ENCODE measurements at regions not wholly inside any gene's neighbourhood (a gene's known extent, or its start where the extent isn't known, plus 50 kb on each side); places are given as distances from the start of the nearest gene placed in this dataset.

GRCh38 chr5:25393957-25394356 is 749.2 kb upstream of the CDH10 start:
- TF ChIP-seq, protein P1, sequence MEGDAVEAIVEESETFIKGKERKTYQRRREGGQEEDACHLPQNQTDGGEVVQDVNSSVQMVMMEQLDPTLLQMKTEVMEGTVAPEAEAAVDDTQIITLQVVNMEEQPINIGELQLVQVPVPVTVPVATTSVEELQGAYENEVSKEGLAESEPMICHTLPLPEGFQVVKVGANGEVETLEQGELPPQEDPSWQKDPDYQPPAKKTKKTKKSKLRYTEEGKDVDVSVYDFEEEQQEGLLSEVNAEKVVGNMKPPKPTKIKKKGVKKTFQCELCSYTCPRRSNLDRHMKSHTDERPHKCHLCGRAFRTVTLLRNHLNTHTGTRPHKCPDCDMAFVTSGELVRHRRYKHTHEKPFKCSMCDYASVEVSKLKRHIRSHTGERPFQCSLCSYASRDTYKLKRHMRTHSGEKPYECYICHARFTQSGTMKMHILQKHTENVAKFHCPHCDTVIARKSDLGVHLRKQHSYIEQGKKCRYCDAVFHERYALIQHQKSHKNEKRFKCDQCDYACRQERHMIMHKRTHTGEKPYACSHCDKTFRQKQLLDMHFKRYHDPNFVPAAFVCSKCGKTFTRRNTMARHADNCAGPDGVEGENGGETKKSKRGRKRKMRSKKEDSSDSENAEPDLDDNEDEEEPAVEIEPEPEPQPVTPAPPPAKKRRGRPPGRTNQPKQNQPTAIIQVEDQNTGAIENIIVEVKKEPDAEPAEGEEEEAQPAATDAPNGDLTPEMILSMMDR (IDR thresholded peaks at IDR 0.05) = no peak
- no peaks in the 10 kb centered on the region for H3K4me1 Mint-ChIP-seq
- H3K27ac Mint-ChIP-seq = no peak overlapping the region
- no peaks in the 10 kb centered on the region for H3K27me3 Mint-ChIP-seq (ENCODE audit: low read depth, poor library complexity)
- H3K36me3 Mint-ChIP-seq (ENCODE audit: low read depth) = peaks cover 16% of the 10 kb centered on the region
- DNase-seq = no peak
- H3K4me3 Mint-ChIP-seq = no peak overlapping the region
- H3K9me3 Mint-ChIP-seq = peaks cover 8% of the 10 kb centered on the region

- Mint-ChIP-seq H3K27me3 (ENCODE audit: low read depth, poor library complexity) (no peaks in the 10 kb centered on the region), H3K36me3 (ENCODE audit: low read depth) (peaks cover 16% of the 10 kb centered on the region), H3K4me1 (no peaks in the 10 kb centered on the region), H3K4me3 (no peak overlapping the region), H3K9me3 (peaks cover 8% of the 10 kb centered on the region), H3K27ac (no peak overlapping the region)
- TF ChIP-seq, protein P1 (IDR thresholded peaks at IDR 0.05) = no peak
- no peak for DNase-seq
These were observed 748.5 kb upstream of the CDH10 start for GRCh38 chr5:25393256-25393655.

DNA sequence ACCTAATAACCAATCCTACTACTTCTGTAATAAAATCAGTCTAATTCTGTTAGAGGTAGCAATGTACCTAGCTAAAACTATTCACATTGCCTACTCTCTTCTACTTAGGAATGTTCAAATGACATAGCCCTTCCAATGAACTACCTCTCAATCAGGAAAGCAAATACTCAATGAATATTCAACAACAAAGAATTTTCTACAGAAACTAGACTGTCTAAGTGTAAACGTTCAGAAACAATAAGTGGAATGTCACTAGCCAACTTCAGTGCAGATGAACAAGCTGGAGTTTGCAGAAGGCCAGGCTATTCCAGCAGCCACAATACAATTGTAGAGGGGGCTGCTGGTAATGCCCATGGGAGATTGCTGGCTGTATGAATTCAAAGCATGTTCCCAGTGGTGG is 743.2 kb upstream of the CDH10 start:
- H3K4me1 Mint-ChIP-seq = peaks cover 13% of the 10 kb centered on the region
- H3K27ac Mint-ChIP-seq = no peak overlapping the region
- H3K9me3 Mint-ChIP-seq = peaks cover 25% of the 10 kb centered on the region
- H3K4me3 Mint-ChIP-seq = no peak overlapping the region
- peaks cover 42% of the 10 kb centered on the region for H3K36me3 Mint-ChIP-seq (ENCODE audit: low read depth)
- no peak for DNase-seq
- peaks cover 3% of the 10 kb centered on the region for H3K27me3 Mint-ChIP-seq (ENCODE audit: low read depth, poor library complexity)
- TF ChIP-seq, protein P1 (IDR thresholded peaks at IDR 0.05) = no peak

GRCh38 chr5:25362799-25363198 is 718.0 kb upstream of the CDH10 start:
- no peak for DNase-seq
- H3K4me1 Mint-ChIP-seq = no peaks in the 10 kb centered on the region

DNA sequence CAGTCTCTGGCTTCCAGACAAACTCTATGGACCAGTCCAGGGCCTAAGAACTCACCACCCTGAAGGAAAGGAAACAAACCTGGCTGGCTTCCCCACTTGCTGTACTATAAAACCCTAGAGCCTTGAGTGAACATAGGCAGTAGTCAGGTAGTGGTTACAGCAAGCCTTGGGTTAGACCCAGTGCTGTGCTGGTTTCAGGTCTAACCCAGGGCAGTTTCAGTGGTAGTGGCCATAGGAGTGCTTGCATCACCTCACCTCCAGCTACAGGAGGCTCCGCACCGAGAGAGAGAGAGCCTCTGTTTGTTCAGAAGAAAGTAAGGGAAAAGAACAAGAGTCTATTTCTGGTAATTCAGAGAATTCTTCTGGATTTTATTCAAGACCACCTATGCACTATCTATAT is 714.1 kb upstream of the CDH10 start:
- Mint-ChIP-seq H3K27me3 (ENCODE audit: low read depth, poor library complexity) (no peaks in the 10 kb centered on the region), H3K4me1 (no peaks in the 10 kb centered on the region), H3K36me3 (ENCODE audit: low read depth) (peaks cover 29% of the 10 kb centered on the region), H3K27ac (no peak overlapping the region), H3K9me3 (peaks cover 40% of the 10 kb centered on the region), H3K4me3 (no peak overlapping the region)
- DNase-seq = no peak
- TF ChIP-seq, protein P1 (IDR thresholded peaks at IDR 0.05) = no peak

More at GRCh38 chr5:25362799-25363198, 718.0 kb upstream of the CDH10 start:
- peaks cover 48% of the 10 kb centered on the region for H3K9me3 Mint-ChIP-seq
- H3K27ac Mint-ChIP-seq = no peak overlapping the region
- H3K36me3 Mint-ChIP-seq (ENCODE audit: low read depth) = peaks cover 38% of the 10 kb centered on the region
- peaks cover 3% of the 10 kb centered on the region for H3K27me3 Mint-ChIP-seq (ENCODE audit: low read depth, poor library complexity)
- TF ChIP-seq, protein P1 (IDR thresholded peaks at IDR 0.05) = no peak
- H3K4me3 Mint-ChIP-seq = no peak overlapping the region

- Mint-ChIP-seq H3K36me3 (ENCODE audit: low read depth) (peaks cover 21% of the 10 kb centered on the region), H3K27me3 (ENCODE audit: low read depth, poor library complexity) (no peaks in the 10 kb centered on the region), H3K4me1 (no peaks in the 10 kb centered on the region), H3K9me3 (peaks cover 38% of the 10 kb centered on the region), H3K4me3 (no peak overlapping the region), H3K27ac (no peak overlapping the region)
- TF ChIP-seq, protein P1 (IDR thresholded peaks at IDR 0.05) = no peak
- no peak for DNase-seq
These were observed 712.8 kb upstream of the CDH10 start for GRCh38 chr5:25357605-25358004.
